OCI-LY1 (cell line): ENCODE measurements at regions not wholly inside any gene's neighbourhood (a gene's known extent, or its start where the extent isn't known, plus 50 kb on each side); places are given as distances from the start of the nearest gene placed in this dataset.

ENCODE experiments used
- EZH2 ChIP-seq: fragments of 200-600 bp; sonication (generic), shearing (Covaris generic); IDR thresholded peaks from 2 replicates; pipeline ENCODE4 v1.8.0; 2017; ENCODE audit warnings: borderline replicate concordance, mixed run types, mild to moderate bottlenecking, antibody characterized with exemption, low read length, moderate library complexity, mixed read lengths
- TF ChIP-seq, protein P1 (sequence below): fragments of 200-600 bp; sonication (generic), shearing (Covaris generic); IDR thresholded peaks from 2 replicates; pipeline ENCODE4 v1.5.1; 2017; ENCODE audit warnings: mild to moderate bottlenecking, antibody characterized with exemption, low read length, moderate library complexity, mixed read lengths

DNA sequence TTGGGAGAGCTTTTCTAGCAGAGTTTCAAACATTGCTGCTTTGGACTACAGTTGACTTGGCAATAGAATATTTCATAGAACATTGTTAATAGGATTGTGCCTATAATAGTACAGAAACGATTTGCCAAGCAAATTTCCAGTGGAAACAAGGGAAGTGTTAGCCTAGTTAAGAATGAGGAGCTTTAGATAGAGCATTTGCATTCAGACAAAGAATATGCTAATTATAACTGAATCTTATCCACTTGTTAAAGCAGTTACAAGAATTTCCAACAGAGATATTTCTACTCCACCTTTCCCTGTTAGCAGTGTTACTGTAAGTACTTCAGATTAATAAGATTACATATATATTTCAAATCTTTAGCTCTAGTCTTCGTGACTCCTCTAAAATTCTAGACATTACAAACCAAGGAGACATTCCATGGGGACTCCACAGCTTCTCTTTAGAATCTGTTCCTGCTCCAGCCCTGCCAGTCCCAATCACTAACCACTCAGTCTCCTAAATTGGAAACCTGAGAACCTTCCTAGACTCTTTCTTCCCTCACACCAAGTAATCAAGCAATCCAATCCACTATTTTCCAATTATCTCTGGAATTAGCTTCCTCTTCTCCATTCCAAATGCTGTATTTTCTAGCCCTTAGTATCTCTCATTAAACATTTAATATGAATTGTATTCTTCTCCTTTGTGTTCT, 141.8 kb upstream of the PBX1 start:
- TF ChIP-seq, protein P1, sequence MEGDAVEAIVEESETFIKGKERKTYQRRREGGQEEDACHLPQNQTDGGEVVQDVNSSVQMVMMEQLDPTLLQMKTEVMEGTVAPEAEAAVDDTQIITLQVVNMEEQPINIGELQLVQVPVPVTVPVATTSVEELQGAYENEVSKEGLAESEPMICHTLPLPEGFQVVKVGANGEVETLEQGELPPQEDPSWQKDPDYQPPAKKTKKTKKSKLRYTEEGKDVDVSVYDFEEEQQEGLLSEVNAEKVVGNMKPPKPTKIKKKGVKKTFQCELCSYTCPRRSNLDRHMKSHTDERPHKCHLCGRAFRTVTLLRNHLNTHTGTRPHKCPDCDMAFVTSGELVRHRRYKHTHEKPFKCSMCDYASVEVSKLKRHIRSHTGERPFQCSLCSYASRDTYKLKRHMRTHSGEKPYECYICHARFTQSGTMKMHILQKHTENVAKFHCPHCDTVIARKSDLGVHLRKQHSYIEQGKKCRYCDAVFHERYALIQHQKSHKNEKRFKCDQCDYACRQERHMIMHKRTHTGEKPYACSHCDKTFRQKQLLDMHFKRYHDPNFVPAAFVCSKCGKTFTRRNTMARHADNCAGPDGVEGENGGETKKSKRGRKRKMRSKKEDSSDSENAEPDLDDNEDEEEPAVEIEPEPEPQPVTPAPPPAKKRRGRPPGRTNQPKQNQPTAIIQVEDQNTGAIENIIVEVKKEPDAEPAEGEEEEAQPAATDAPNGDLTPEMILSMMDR, result no peak
- no peak for TF ChIP-seq EZH2
